ENCODE measurements at regions not wholly inside any gene's neighbourhood (a gene's known extent, or its start where the extent isn't known, plus 50 kb on each side); places are given as distances from the start of the nearest gene placed in this dataset.

- TF ChIP-seq CTCF (IDR thresholded peaks at IDR 0.05) (no peak), POLR2A (IDR thresholded peaks at IDR 0.05) (no peak)
Measured at GRCh38 chr11:92916299-92916698, 53.2 kb upstream of the MTNR1B start.
